ENCODE measurements at regions not wholly inside any gene's neighbourhood (a gene's known extent, or its start where the extent isn't known, plus 50 kb on each side); places are given as distances from the start of the nearest gene placed in this dataset.

DNA sequence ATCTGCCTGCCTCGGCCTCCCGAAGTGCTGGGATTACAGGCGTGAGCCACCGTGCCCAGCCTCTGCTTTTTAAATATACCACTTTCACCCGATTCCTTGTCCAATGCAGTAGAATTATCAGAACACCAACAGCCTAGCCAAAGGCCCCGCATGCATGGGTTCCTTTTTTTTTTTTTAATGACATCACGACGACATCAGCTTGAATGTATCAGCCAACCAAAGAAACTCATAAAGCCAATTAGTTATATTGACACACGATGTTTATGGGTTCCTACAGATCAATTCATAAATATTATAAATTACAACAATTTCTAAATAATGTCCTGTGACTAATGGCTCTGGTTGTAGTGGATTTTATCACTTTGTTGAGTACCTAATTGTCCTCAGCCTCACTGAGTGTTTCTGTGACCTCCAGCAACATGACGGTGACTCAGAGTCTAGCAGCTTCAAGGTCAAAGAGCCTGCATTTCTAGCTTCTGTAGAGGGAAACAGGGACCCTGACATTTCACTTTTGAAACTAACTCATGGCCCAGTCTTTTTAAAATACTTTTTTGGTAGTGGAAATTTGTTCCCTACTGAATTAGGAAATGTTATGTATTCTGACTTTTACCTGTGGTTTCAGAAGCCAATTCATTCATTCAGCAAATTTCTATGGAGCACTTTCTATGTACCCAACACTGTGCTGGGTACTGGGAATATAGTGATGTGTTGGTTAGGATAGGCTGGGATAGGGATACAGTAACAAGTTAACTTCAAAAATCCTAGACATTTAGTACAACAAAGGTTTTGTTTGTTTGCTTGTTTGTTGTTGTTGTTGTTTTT is 144.1 kb downstream of the SUDS3 start:
- TF ChIP-seq, protein P1, sequence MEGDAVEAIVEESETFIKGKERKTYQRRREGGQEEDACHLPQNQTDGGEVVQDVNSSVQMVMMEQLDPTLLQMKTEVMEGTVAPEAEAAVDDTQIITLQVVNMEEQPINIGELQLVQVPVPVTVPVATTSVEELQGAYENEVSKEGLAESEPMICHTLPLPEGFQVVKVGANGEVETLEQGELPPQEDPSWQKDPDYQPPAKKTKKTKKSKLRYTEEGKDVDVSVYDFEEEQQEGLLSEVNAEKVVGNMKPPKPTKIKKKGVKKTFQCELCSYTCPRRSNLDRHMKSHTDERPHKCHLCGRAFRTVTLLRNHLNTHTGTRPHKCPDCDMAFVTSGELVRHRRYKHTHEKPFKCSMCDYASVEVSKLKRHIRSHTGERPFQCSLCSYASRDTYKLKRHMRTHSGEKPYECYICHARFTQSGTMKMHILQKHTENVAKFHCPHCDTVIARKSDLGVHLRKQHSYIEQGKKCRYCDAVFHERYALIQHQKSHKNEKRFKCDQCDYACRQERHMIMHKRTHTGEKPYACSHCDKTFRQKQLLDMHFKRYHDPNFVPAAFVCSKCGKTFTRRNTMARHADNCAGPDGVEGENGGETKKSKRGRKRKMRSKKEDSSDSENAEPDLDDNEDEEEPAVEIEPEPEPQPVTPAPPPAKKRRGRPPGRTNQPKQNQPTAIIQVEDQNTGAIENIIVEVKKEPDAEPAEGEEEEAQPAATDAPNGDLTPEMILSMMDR (IDR thresholded peaks at IDR 0.05; ENCODE audit: low read length) = no peak
- TF ChIP-seq EZH2 (optimal IDR thresholded peaks at IDR 0.05; ENCODE audit: low read depth, low read length) (no peak), EZH2phosphoT487 (IDR thresholded peaks at IDR 0.05; ENCODE audit: low read length) (no peak)
